Tibial artery (tissue), 4 donors: ENCODE measurements at regions not wholly inside any gene's neighbourhood (a gene's known extent, or its start where the extent isn't known, plus 50 kb on each side); places are given as distances from the start of the nearest gene placed in this dataset.

Experiments used
- DNase-seq, 2 donors: peaks; one replicate each; pipeline ENCODE4 v3.0.0-alpha.2; 2019
- H3K27ac ChIP-seq, 2 donors: fragments of 200-600 bp; sonication (generic) in 1 of 2; 1 replicate in 1 of 2; 2 replicates in 1 of 2; pipeline ENCODE4 v1.5.1; 2018 to 2019; ENCODE audit warnings: mild to moderate bottlenecking in 1 of 2
- H3K27me3 ChIP-seq, 2 donors: fragments of 200-600 bp; sonication (generic) in 1 of 2; one replicate each; pipeline versions ENCODE4 v1.5.1 to v1.6.0; 2016 to 2019
- H3K36me3 ChIP-seq, 3 donors: fragments of 200-600 bp; sonication (generic) in 2 of 3; one replicate each; pipeline ENCODE4 v1.5.1; 2016 to 2019; ENCODE audit warnings: mild to moderate bottlenecking in 2 of 3
- H3K4me1 ChIP-seq, 4 donors: fragments of 200-600 bp; sonication (generic) in 2 of 4; 1 replicate in 3 of 4; 2 replicates in 1 of 4; pipeline ENCODE4 v1.5.1; 2016 to 2019
- H3K4me3 ChIP-seq, 2 donors: fragments of 200-600 bp; sonication (generic) in 1 of 2; 1 replicate in 1 of 2; 2 replicates in 1 of 2; pipeline ENCODE4 v1.5.1; 2018 to 2019; ENCODE audit warnings: mild to moderate bottlenecking in 2 of 2
- H3K9me3 ChIP-seq, 3 donors: fragments of 200-600 bp; sonication (generic) in 1 of 3; one replicate each; pipeline ENCODE4 v1.5.1; 2016 to 2019
- intact Hi-C: fragments of 100-400 bp; cut with DNase I; formaldehyde crosslinking; loops from one replicate; pipeline ENCODE4 v1.15.0; 2023; ENCODE audit warnings: low total_unique reads
- TF ChIP-seq, protein P1 (sequence below), 2 experiments: fragments of 200-600 bp in 1 of 2; fragments of 450-650 bp in 1 of 2; IDR thresholded peaks; one replicate each; pipeline ENCODE4 v1.5.1; 2017 to 2019; ENCODE audit warnings: antibody characterized with exemption in 2 of 2, mild to moderate bottlenecking in 1 of 2, moderate library complexity in 1 of 2

DNA sequence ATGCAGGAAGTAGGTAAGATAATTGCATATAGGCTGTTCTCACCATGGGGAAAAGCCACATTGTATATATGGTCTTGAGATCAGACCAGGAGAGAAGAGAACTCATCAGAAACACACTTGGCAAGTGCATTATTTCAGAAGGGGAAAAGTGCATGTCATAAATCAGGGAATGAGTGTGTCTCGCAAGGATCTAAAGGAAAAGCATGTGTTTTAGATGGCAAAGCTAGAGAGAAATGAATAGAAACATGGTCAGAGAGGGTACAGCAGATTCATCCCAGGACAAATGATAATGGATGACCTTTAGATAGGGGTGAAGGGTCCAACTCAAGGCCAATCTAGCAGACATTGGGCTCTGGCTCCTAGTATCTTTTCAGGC lies 230.2 kb upstream of the NAV3 start:
- H3K27me3 ChIP-seq: no peaks in the 10 kb centered on the region
- no peak overlapping the region for H3K4me3 ChIP-seq
- H3K4me1 ChIP-seq: no peaks in the 10 kb centered on the region
- TF ChIP-seq, protein P1, sequence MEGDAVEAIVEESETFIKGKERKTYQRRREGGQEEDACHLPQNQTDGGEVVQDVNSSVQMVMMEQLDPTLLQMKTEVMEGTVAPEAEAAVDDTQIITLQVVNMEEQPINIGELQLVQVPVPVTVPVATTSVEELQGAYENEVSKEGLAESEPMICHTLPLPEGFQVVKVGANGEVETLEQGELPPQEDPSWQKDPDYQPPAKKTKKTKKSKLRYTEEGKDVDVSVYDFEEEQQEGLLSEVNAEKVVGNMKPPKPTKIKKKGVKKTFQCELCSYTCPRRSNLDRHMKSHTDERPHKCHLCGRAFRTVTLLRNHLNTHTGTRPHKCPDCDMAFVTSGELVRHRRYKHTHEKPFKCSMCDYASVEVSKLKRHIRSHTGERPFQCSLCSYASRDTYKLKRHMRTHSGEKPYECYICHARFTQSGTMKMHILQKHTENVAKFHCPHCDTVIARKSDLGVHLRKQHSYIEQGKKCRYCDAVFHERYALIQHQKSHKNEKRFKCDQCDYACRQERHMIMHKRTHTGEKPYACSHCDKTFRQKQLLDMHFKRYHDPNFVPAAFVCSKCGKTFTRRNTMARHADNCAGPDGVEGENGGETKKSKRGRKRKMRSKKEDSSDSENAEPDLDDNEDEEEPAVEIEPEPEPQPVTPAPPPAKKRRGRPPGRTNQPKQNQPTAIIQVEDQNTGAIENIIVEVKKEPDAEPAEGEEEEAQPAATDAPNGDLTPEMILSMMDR (IDR thresholded peaks at IDR 0.05): no peak
- no peak for DNase-seq
- intact Hi-C loops: no loop called here
- no peaks in the 10 kb centered on the region for H3K36me3 ChIP-seq
- H3K27ac ChIP-seq: no peak overlapping the region
- no peaks in the 10 kb centered on the region for H3K9me3 ChIP-seq

DNA sequence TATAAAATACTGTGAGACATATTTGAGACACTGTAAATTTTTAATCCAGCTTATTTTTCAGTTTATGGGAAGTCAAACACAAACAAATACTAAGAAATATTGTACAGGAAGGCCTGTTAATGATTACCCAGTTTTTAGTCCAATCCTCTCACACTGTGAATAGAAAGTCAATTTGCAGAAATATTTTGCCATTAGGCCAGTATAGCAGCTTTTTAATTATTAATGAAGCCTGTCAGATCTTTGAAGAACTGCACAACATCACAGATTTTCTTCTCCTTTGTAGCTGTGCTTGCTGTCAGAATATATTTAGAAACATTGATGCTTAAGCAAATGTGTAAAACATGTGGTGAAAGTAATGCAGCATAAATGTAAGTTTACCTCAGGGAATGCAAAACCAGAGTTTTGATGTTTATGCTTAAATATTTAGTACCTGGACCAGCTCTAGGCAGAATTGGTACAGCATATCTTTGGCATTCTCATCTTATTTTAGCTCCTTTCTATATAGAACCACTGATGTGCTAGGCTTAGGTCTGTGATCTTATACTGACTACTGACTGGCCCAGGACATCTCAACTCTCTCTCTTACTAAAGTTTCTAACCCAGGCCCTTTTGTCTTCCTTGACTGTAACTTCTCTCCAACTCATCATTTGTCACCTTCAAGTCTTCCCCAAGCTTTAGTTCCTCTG lies 230.8 kb upstream of the NAV3 start:
- Histone ChIP-seq H3K9me3 (no peaks in the 10 kb centered on the region), H3K4me1 (no peaks in the 10 kb centered on the region), H3K36me3 (no peaks in the 10 kb centered on the region), H3K27me3 (no peaks in the 10 kb centered on the region), H3K4me3 (no peak overlapping the region), H3K27ac (no peak overlapping the region)
- TF ChIP-seq, protein P1 (IDR thresholded peaks at IDR 0.05): no peak
- no peak for DNase-seq
- intact Hi-C loops: no loop called here

- H3K9me3 ChIP-seq: no peaks in the 10 kb centered on the region
- H3K4me3 ChIP-seq: no peak overlapping the region
- DNase-seq: no peak
- H3K27ac ChIP-seq: no peak overlapping the region
- intact Hi-C loops: no loop called here
- no peaks in the 10 kb centered on the region for H3K27me3 ChIP-seq
- no peaks in the 10 kb centered on the region for H3K36me3 ChIP-seq
- no peaks in the 10 kb centered on the region for H3K4me1 ChIP-seq
- TF ChIP-seq, protein P1 (IDR thresholded peaks at IDR 0.05): no peak
Observed at GRCh38 chr12:77594366-77594765, 236.3 kb upstream of the NAV3 start.

DNA sequence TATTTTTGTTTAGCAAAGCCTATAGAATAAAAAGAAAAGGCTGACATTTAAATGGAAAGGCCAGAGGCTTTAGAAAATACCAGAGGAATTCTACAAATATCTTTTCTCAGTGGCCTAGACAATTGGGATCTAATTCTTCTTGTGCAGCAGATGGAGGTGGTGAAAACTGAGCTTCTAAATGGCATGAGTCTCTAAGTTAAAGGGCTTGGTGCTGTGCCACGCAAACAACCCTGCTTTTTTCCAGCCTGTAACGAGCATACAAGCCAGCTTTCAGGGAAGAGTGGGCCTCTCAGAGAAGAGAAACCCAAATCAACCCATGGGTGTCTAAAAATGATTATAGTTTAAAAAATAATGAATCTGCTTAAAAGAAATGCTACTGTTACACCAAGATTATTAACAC lies 237.9 kb upstream of the NAV3 start:
- TF ChIP-seq, protein P1 (IDR thresholded peaks at IDR 0.05): no peak
- intact Hi-C loops: no loop called here

GRCh38 chr12:77591959-77592743 lies 238.5 kb upstream of the NAV3 start:
- Histone ChIP-seq H3K4me1 (no peaks in the 10 kb centered on the region), H3K36me3 (no peaks in the 10 kb centered on the region), H3K9me3 (no peaks in the 10 kb centered on the region), H3K27ac (no peak overlapping the region), H3K4me3 (no peak overlapping the region), H3K27me3 (no peaks in the 10 kb centered on the region)
- intact Hi-C loops: no loop called here
- TF ChIP-seq, protein P1 (IDR thresholded peaks at IDR 0.05): no peak
- DNase-seq: no peak

More for the DNA sequence above, 237.9 kb upstream of the NAV3 start:
- Histone ChIP-seq H3K4me1 (no peaks in the 10 kb centered on the region), H3K4me3 (no peak overlapping the region), H3K27me3 (no peaks in the 10 kb centered on the region), H3K9me3 (no peaks in the 10 kb centered on the region), H3K36me3 (no peaks in the 10 kb centered on the region), H3K27ac (no peak overlapping the region)
- no peak for DNase-seq
